ENCODE measurements at regions not wholly inside any gene's neighbourhood (a gene's known extent, or its start where the extent isn't known, plus 50 kb on each side); places are given as distances from the start of the nearest gene placed in this dataset.

DNA sequence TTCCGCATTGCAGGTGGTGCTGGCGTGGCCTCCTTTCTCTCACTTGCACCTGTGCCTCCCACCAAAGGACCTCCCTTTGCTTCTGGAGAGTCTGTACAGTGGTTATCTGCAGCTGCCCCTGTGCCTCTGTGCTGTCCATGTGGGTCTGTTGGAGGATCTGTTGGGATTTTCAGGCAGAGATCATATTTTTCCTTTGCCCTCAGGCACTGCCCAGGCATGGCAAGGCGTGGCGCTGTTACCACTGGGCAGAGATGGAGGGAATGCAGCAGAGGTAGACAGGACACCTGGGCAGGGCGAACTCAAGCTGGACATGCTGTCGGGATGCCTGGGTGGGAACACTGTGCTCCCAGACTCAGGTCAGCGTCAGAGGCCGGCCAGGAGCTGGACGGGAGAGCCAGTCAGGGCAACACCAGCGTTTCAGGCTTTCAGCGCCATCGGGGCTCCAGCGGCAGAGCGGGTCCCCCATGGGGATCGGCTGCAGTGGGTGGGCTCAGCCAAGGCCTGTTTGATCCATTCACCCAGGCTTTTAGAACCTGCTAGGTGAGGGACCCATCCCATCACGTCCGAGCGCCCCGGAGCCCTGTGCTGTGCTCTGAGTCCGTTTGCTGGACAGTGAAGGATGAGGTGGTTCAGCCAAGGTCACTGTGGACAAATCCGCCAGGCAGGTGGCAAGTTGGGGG lies 718.9 kb downstream of the BRD1 start:
- TF ChIP-seq, protein P1, sequence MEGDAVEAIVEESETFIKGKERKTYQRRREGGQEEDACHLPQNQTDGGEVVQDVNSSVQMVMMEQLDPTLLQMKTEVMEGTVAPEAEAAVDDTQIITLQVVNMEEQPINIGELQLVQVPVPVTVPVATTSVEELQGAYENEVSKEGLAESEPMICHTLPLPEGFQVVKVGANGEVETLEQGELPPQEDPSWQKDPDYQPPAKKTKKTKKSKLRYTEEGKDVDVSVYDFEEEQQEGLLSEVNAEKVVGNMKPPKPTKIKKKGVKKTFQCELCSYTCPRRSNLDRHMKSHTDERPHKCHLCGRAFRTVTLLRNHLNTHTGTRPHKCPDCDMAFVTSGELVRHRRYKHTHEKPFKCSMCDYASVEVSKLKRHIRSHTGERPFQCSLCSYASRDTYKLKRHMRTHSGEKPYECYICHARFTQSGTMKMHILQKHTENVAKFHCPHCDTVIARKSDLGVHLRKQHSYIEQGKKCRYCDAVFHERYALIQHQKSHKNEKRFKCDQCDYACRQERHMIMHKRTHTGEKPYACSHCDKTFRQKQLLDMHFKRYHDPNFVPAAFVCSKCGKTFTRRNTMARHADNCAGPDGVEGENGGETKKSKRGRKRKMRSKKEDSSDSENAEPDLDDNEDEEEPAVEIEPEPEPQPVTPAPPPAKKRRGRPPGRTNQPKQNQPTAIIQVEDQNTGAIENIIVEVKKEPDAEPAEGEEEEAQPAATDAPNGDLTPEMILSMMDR (IDR thresholded peaks at IDR 0.05; ENCODE audit: extremely low read depth, missing control alignments), result no peak

DNA sequence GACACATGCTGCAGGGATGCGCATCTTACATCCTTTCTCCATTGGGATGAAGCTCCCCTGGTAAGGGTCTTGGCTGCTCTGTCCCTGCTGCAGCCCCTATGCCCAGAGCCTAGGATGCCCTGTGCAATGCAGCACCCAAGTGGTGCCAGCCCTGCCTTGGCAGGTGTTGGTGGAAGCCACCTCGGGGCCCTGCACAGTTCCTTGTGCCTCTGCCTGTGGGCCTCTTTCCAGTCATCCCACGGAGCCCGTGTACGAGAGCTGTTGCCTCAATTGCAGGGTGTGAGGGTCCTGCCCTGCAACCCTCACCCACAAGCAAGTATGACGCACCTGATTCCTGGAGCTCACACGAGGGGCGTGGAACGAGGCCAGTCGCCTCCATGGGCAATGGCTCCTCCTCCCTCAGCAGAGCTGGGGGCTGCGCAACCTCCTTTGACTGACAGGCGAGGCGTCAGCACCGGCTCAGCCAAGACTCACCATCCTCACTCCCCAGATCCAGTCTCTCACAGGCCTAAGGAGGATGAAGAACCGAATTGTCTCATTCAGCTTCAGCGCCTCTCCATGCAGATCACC lies 719.6 kb downstream of the BRD1 start:
- TF ChIP-seq, protein P1 (IDR thresholded peaks at IDR 0.05; ENCODE audit: extremely low read depth, missing control alignments), result no peak
- DNase-seq (ENCODE audit: low spot score), result no peak

More for the DNA sequence above, 718.9 kb downstream of the BRD1 start:
- no peak for DNase-seq (ENCODE audit: low spot score)

DNA sequence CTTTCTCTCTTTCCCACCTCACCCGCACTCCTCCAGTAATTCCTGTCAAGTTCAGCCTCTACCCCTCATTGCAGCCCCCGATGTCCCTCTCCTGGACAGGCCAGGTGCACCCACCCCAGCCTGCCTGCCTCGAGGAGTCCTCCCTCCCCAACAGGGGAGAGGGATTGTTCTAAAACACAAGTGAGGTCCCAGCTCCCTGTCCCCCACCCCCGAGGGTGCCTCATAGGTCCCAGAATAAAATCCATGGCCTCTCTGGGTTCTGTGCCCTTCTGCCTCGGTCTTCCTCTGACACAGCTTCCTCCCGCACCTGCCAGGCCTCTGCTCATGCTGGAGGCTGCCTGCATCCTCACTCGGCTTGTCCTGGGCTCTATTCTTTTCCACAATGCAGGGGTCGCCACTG lies 720.1 kb downstream of the BRD1 start:
- TF ChIP-seq, protein P1 (IDR thresholded peaks at IDR 0.05; ENCODE audit: extremely low read depth, missing control alignments), result no peak
- no peak for DNase-seq (ENCODE audit: low spot score)

DNA sequence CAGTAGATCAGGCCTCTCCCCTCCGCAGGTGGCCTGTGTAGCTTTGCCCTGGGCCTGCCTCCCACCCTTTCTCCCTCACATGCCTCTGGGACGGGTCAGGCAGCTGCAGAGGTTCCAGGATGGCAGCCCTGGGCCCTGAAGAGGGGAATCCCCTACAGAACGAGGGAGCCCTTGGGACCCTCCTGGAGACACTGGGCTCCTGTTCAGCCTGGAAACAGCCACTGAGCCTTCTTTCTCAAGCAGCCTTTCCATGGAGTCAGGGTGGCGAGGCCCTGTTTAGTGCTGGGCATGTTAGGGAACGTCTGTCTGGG lies 720.9 kb downstream of the BRD1 start:
- no peak for DNase-seq (ENCODE audit: low spot score)
- TF ChIP-seq, protein P1 (IDR thresholded peaks at IDR 0.05; ENCODE audit: extremely low read depth, missing control alignments), result no peak

DNA sequence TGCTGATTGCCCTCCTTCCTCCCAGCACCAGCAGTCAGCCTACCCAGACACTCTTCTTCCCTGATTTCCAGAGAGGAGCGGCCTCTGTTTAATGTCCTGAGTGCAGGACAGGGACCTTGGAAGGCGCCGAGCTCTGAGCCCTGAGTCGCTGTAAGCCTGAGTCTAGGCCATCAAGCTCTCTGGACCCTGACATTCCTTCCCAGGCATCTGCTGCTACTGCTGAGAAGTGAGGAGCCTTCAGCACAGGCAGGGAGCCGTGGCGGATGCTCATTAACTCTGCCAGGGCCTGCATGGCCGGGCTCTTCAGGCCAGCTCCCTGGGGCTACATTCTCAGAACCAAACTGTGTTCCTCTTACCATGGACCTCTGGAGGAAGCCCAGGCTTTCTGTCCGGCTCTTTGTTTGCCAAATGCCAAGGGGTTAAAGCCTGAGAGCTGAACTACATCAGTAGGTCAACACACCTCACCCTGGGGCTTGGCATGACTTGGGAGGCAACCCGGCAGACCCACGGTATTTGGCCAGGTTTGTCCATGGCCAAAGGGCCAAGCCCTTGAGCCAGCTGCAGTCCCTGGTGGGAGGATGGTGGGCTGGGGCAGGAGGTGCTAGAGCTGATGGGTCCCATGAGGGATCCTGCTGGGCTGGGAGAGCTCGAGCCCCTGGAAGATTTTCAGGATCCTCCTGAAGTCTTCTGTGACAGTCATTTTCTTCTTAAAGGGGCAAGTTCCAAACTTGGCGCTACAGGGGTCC lies 721.4 kb downstream of the BRD1 start:
- no peak for DNase-seq (ENCODE audit: low spot score)
- TF ChIP-seq, protein P1 (IDR thresholded peaks at IDR 0.05; ENCODE audit: extremely low read depth, missing control alignments), result no peak

DNA sequence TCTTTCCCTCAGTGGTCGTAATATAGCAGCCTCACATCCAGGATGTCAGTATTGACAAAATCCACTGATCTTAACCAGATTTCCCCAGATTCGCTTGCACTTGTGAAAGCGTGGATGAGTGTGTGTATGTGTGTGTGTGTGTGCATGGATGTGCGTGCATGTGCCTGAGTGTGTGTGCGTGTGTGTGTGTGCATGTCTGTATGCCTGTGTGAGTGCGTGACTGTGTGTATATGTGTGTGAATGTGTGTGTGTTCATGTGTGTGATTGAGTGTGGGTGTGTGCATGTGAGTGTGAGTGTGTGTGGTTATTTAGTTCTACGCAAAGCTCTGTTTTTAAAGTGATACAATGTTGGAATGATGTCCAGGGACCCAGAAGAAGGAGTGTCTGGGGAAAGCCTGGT lies 723.2 kb downstream of the BRD1 start:
- TF ChIP-seq, protein P1 (IDR thresholded peaks at IDR 0.05; ENCODE audit: extremely low read depth, missing control alignments), result no peak

DNA sequence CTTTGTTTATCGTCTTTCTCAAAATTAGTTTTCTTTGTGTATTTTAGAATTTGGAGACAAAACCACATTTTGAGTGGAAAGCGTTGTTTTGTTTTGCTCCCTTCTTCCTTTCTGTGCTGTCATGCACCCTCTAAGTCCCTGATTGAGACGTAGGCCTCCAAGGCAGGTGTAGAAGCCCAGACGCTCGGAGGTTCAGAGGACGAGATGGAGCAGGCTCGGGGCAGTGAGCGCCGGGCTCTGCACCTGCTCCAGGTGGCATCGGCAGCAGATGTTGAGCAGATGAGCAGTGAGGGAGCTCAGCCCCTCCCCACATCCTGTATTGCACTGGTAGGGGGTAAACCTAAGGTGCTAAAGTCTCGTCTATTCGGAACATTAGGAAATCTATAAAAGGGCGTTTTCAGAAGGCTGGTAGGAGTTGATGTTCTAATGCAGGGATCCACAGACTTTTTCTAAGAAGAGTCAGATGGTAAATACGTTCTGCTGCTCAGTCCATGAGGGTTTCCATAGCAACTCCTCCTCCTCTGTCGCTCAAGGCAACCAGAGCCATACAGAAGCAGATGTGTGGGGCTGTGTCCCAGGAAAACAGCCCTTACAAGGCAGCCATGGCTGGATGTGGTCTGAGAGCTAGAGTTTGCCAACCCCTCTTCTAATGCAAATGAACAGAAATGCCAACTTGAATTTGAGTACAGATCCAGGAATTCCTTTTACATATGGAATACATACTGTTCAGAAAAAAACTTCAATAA lies 724.2 kb downstream of the BRD1 start:
- DNase-seq (ENCODE audit: low spot score), result no peak
- TF ChIP-seq, protein P1 (IDR thresholded peaks at IDR 0.05; ENCODE audit: extremely low read depth, missing control alignments), result no peak

More for the DNA sequence above, 723.2 kb downstream of the BRD1 start:
- no peak for DNase-seq (ENCODE audit: low spot score)

All from GM20000 (cell line).